HG03520 (cell line): ENCODE measurements at regions not wholly inside any gene's neighbourhood (a gene's known extent, or its start where the extent isn't known, plus 50 kb on each side); places are given as distances from the start of the nearest gene placed in this dataset.
"Not testable (repeated sequence)": the region's sequence is repeated elsewhere in the genome, so short reads cannot be mapped to it uniquely, and the experiment has no call there.

ENCODE experiments used
- ATAC-seq: cut with Tn5 transposase; IDR thresholded peaks from one replicate; pipeline ENCODE4 v1.9.1; 2021; ENCODE audit warnings: mild to moderate bottlenecking, moderate library complexity; ENCODE audit not compliant: unreplicated experiment

GRCh38 chr22:49408102-49408836, 419.4 kb downstream of the BRD1 start:
- ATAC-seq = no peak

GRCh38 chr22:49406879-49407587, 420.6 kb downstream of the BRD1 start:
- no peak for ATAC-seq

- ATAC-seq = no peak
Measured at GRCh38 chr22:49406047-49406650, 421.5 kb downstream of the BRD1 start.

- no peak for ATAC-seq
Measured at GRCh38 chr22:49405590-49405989, 422.1 kb downstream of the BRD1 start.

- ATAC-seq = no peak
Measured at GRCh38 chr22:49404576-49405241, 423.0 kb downstream of the BRD1 start.

- no peak for ATAC-seq
Measured at GRCh38 chr22:49404020-49404419, 423.7 kb downstream of the BRD1 start.

GRCh38 chr22:49403102-49403501, 424.6 kb downstream of the BRD1 start:
- ATAC-seq = no peak

- no peak for ATAC-seq
Measured at GRCh38 chr22:49402169-49402568, 425.5 kb downstream of the BRD1 start.

- ATAC-seq = no peak
Measured at GRCh38 chr22:49400941-49401598, 426.6 kb downstream of the BRD1 start.

- no peak for ATAC-seq
Measured at GRCh38 chr22:49400136-49400940, 427.3 kb downstream of the BRD1 start.

- ATAC-seq = no peak
Measured at GRCh38 chr22:49398646-49399045, 429.0 kb downstream of the BRD1 start.

GRCh38 chr22:49398115-49398514, 429.6 kb downstream of the BRD1 start:
- no peak for ATAC-seq

GRCh38 chr22:49396817-49397216, 430.9 kb downstream of the BRD1 start:
- ATAC-seq = no peak

GRCh38 chr22:49395617-49396016, 432.1 kb downstream of the BRD1 start:
- ATAC-seq = no peak

- not testable (repeated sequence) for ATAC-seq
Measured at GRCh38 chr22:49395062-49395461, 432.6 kb downstream of the BRD1 start.

GRCh38 chr22:49394116-49394785, 433.4 kb downstream of the BRD1 start:
- ATAC-seq = no peak

- no peak for ATAC-seq
Measured at GRCh38 chr22:49393526-49393925, 434.1 kb downstream of the BRD1 start.

- ATAC-seq = no peak
Measured at GRCh38 chr22:49392841-49393510, 434.7 kb downstream of the BRD1 start.

- ATAC-seq = no peak
Measured at GRCh38 chr22:49392247-49392646, 435.4 kb downstream of the BRD1 start.
